HUES6 (cell line): ENCODE measurements at regions not wholly inside any gene's neighbourhood (a gene's known extent, or its start where the extent isn't known, plus 50 kb on each side); places are given as distances from the start of the nearest gene placed in this dataset.

Experiments
- H3K27ac ChIP-seq: 2 replicates; pipeline ENCODE4 v1.7.0; 2013; ENCODE audit warnings: low read depth, mild to moderate bottlenecking, low read length, inconsistent platforms
- H3K27me3 ChIP-seq: 2 replicates; pipeline ENCODE4 v1.6.1; 2013; ENCODE audit warnings: low read length; ENCODE audit not compliant: control insufficient read depth, insufficient read depth
- H3K36me3 ChIP-seq: 2 replicates; pipeline ENCODE4 v1.6.1; 2013; ENCODE audit warnings: low read length; ENCODE audit not compliant: control insufficient read depth, insufficient read depth
- H3K4me1 ChIP-seq: 2 replicates; pipeline ENCODE4 v1.6.1; 2013; ENCODE audit warnings: low read length; ENCODE audit not compliant: control insufficient read depth, insufficient read depth
- H3K4me3 ChIP-seq: 2 replicates; pipeline ENCODE4 v1.5.1; 2013; ENCODE audit warnings: low read depth, low read length
- H3K9ac ChIP-seq: one replicate; pipeline ENCODE4 v1.6.1; 2013; ENCODE audit warnings: mild to moderate bottlenecking, low read length
- H3K9me3 ChIP-seq: 2 replicates; pipeline ENCODE4 v1.6.1; 2013; ENCODE audit warnings: low read depth, low read length; ENCODE audit not compliant: control insufficient read depth, insufficient read depth

DNA sequence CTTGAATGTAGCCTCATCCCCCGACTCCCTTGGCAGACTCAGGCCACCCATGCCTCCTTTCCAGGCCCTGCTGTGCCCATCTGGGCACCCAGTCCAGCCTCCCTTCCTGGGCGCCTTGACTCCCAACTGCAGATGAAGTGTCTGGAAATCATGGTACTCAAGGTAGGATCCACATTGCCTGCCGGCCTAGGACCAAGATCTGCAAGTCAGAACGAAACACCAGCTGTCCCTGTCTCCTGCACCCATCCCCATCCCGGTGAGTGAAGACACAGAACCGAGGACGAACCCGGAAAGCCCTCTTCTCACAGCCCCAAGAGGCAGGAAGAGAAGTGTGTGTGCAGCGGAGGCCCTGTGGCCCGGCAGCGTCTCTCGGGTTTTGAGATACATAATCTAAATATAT is 205.1 kb downstream of the EMX2 start:
- Histone ChIP-seq H3K36me3 (no peaks in the 10 kb centered on the region), H3K27ac (no peak overlapping the region), H3K4me1 (no peaks in the 10 kb centered on the region), H3K27me3 (no peaks in the 10 kb centered on the region; the same call in 1 of the 2 replicates), H3K9me3 (no peaks in the 10 kb centered on the region), H3K4me3 (no peak overlapping the region), H3K9ac (no peak overlapping the region)

DNA sequence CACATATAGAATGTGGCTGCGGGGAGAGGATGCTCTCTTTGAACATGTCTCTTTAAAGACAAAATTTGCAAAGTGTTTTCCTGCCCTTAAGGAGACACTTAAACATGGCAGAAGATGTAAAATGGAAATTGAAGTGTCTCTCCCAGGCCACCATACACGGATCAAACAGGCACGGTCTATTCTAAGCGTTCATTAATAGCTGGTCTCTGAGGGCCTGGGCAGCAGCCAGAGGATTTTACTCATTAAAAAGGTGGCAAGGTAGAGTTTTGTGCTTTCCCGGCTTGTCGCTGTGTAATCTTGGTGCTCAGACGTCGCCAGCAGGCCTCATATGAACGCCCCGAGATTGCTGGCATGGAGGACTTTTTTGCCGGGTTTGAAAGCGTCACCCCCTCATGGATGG is 205.5 kb downstream of the EMX2 start:
- no peaks in the 10 kb centered on the region for H3K36me3 ChIP-seq
- no peak overlapping the region for H3K4me3 ChIP-seq
- H3K9ac ChIP-seq: no peak overlapping the region
- H3K27me3 ChIP-seq: no peaks in the 10 kb centered on the region; the same call in 1 of the 2 replicates
- H3K27ac ChIP-seq: no peak overlapping the region
- H3K9me3 ChIP-seq: no peaks in the 10 kb centered on the region
- no peaks in the 10 kb centered on the region for H3K4me1 ChIP-seq

DNA sequence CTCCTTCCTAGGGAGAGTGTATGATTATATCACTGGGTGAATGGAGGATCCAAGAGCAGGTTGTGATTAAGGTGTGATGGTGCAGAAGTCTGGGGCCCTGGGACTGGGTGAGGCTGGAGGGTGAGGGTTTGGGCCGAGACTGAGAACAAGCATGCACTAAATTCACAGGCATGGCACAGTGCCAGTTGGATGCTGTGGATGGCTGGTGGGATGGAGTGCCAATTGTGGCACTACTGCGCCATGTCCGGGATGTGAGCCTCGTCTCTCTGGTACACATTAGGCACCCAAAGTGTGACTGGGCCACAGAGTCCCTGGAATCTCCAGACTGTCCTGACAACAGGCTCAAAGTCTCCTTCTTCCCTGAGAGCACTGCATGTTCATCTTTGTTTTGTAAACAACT is 208.1 kb downstream of the EMX2 start:
- Histone ChIP-seq H3K36me3 (no peaks in the 10 kb centered on the region), H3K9me3 (no peaks in the 10 kb centered on the region), H3K9ac (no peak overlapping the region), H3K4me3 (no peak overlapping the region), H3K4me1 (peaks cover 3% of the 10 kb centered on the region; the same call in 1 of the 2 replicates), H3K27me3 (no peaks in the 10 kb centered on the region; the same call in 1 of the 2 replicates), H3K27ac (no peak overlapping the region)

DNA sequence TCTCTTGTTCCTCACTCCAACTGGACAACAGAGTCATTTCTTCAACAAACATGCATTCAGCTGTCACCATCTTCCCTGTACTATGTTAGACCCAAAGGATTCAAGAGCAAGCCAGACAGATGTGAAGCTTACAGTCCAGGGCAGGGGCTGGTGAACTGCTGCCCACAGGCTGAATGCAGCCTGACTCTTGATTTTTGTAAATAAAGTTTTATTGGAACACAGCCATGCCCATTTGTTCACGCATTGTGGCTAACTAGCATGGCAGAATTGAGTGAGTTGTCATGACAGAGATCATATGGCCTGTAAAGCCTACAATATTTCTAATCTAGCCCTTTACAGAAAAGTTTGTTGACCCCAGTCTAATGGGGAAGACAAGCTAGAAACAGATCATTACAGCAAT is 208.7 kb downstream of the EMX2 start:
- Histone ChIP-seq H3K9ac (no peak overlapping the region), H3K4me3 (no peak overlapping the region), H3K27ac (no peak overlapping the region), H3K27me3 (no peaks in the 10 kb centered on the region), H3K36me3 (no peaks in the 10 kb centered on the region), H3K4me1 (peaks cover 3% of the 10 kb centered on the region; the same call in 1 of the 2 replicates), H3K9me3 (no peaks in the 10 kb centered on the region)

DNA sequence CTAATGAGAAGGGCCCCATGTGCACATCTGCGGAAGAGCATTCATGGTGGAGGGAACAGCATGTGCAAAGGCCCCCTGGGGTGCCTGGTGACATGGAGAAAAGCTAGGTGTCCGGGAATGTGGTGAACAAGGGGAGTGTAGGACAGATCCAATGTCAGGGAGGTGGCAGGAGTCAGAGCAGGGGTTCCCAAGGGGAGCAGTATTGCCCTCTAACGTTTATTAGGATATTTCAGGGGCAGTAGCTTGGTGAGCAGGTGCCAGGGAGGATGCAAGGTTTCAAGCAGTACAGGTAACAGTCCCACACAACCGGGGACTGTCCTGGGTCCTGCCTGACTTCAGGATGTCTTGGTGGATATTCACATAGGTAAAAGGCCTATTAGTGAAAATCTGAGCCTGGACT is 209.6 kb downstream of the EMX2 start:
- Histone ChIP-seq H3K9ac (no peak overlapping the region), H3K4me3 (no peak overlapping the region), H3K36me3 (no peaks in the 10 kb centered on the region), H3K27ac (no peak overlapping the region), H3K27me3 (no peaks in the 10 kb centered on the region), H3K9me3 (no peaks in the 10 kb centered on the region), H3K4me1 (peaks cover 3% of the 10 kb centered on the region; the same call in 1 of the 2 replicates)

DNA sequence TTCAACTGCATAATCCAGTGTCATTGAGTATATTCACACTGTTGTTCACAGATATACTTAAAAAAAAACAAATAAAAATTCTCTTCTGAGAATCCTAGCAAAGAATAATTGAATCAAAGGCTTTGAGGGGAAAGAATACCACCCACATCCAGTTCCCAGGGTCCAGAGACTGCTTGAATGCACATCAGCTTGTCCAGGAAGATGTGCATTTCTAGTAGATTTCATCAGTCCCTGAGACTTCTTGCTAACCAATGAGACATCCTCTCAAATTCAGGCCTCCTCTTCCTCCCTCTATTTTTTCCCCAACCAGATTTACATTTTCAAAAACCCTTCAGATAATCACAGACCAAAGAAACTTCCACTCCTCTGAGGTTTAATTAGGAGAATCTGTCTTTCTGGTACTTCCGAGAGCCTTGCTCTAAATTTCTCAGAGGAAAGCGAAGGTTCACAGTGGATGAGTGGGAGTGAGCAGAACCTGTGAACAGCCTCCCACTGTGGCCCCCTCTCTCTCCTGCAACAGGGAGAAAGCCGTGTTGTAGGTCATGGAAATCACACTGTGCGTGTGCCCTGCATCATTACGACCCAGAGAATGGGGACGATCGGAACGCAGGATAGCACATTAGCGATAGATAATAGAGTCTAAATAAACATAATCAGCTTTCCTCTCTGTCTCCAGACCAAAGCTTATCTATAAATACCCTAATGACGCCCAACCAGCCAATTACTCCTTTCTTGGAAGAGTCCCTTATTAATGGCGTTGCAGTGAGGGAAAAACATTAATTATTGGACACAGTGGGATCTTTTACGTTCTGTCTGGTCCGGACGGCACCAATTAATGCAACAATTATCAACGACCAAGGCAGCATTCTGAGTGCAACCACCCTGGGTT is 212.5 kb downstream of the EMX2 start:
- Histone ChIP-seq H3K4me3 (no peak overlapping the region), H3K9ac (no peak overlapping the region)

DNA sequence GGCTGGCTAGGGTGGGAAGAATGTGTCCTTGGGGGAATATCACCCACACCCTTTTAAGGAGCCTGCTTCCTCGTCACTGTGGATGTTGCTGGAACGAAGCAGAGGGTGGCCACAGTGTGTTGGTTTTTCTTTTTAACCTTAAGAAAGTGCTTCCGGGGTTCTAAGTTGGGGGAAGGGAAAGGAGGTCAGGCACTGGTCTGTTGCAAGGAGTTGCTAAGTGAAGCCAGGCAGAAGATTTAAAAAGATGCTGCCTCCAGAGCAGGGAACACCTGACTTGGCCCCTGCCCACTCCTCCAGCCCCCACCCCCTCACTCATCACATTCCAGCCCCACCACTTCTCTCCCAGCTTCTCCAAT is 213.1 kb downstream of the EMX2 start:
- Histone ChIP-seq H3K4me3 (no peak overlapping the region), H3K27ac (no peak overlapping the region), H3K27me3 (no peaks in the 10 kb centered on the region), H3K36me3 (no peaks in the 10 kb centered on the region), H3K4me1 (peaks cover 3% of the 10 kb centered on the region; the same call in 1 of the 2 replicates), H3K9me3 (no peaks in the 10 kb centered on the region), H3K9ac (no peak overlapping the region)

More for the DNA sequence above, 212.5 kb downstream of the EMX2 start:
- peaks cover 3% of the 10 kb centered on the region; the same call in 1 of the 2 replicates for H3K4me1 ChIP-seq
- H3K27ac ChIP-seq: no peak overlapping the region
- H3K27me3 ChIP-seq: no peaks in the 10 kb centered on the region
- H3K9me3 ChIP-seq: no peaks in the 10 kb centered on the region
- H3K36me3 ChIP-seq: no peaks in the 10 kb centered on the region

DNA sequence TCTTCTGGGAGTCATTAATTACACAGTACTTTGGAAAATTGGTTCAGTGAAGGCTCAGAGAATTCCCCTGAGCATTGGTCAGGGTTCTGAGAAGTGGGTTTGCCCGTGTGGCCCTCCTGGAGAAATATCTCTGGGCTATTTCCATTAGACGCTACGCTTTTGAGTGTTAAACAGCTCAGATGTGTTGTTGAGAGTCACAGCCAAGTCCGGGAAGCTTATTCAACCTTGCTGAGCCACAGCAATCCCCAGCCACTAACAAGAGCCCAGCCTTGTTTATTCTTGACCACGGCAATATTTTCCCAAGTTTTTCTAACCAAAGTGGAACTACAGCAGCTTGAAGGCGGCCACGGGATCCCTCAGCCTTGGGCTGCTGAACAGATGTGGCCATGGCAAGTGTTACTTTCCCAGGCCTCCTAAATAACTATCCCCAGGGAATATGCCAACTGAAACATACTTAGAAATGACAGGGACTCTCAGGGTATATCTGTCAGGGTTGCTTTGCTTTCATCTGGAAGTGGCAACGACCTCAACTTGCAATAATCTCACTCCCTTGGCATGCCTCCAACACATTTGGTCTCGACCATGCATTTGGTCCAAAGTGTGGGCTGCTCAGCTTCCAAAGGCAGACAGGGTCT is 214.7 kb downstream of the EMX2 start:
- no peak overlapping the region for H3K9ac ChIP-seq
- H3K4me1 ChIP-seq: peaks cover 3% of the 10 kb centered on the region; the same call in 1 of the 2 replicates
- no peak overlapping the region for H3K27ac ChIP-seq
- no peak overlapping the region for H3K4me3 ChIP-seq
- H3K27me3 ChIP-seq: no peaks in the 10 kb centered on the region
- H3K36me3 ChIP-seq: no peaks in the 10 kb centered on the region
- no peaks in the 10 kb centered on the region for H3K9me3 ChIP-seq

DNA sequence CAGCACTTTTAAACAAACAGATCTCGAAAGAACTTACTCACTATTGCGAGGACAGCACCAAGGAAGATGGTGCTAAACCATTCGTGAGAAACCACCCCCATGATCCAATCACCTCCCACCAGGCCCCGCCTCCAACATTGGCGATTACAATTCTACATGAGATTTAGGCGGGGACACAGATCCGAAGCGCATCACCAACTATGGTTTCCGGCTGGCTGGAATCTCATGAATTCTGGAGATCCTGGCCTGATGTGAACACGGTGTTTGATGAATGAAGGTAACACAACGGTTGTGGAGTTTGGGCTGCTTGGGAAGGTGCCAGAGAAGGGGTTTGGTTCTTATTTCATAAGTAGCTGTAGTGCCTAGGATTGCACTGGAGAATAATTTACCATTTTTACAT is 216.7 kb downstream of the EMX2 start:
- Histone ChIP-seq H3K4me1 (peaks cover 3% of the 10 kb centered on the region; the same call in 1 of the 2 replicates), H3K9me3 (no peaks in the 10 kb centered on the region), H3K36me3 (no peaks in the 10 kb centered on the region), H3K27me3 (no peaks in the 10 kb centered on the region; the same call in 1 of the 2 replicates), H3K4me3 (no peak overlapping the region), H3K9ac (no peak overlapping the region), H3K27ac (no peak overlapping the region)

DNA sequence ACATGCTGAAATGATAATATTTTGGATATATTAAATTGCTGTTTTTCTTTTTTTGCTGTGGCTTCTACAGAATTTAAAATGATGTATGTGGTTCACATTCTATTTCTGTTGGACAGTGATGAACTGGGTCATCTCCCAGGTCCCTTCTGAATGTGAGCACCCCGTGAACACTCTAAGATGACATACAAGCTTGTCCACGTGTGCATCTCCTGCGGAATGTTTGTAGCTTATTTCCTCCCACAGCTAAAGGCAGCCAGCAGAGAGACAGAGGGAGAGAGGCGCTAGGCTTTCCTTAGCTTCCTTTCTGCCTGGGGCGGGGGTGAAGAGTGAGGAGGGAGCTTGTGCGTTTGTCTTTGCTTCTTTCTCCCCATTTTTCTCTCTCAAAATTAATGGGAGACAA is 219.1 kb downstream of the EMX2 start:
- no peaks in the 10 kb centered on the region for H3K4me1 ChIP-seq
- no peak overlapping the region for H3K9ac ChIP-seq
- H3K27ac ChIP-seq: no peak overlapping the region
- no peaks in the 10 kb centered on the region; the same call in 1 of the 2 replicates for H3K27me3 ChIP-seq
- no peaks in the 10 kb centered on the region for H3K36me3 ChIP-seq
- H3K4me3 ChIP-seq: no peak overlapping the region
- H3K9me3 ChIP-seq: no peaks in the 10 kb centered on the region

DNA sequence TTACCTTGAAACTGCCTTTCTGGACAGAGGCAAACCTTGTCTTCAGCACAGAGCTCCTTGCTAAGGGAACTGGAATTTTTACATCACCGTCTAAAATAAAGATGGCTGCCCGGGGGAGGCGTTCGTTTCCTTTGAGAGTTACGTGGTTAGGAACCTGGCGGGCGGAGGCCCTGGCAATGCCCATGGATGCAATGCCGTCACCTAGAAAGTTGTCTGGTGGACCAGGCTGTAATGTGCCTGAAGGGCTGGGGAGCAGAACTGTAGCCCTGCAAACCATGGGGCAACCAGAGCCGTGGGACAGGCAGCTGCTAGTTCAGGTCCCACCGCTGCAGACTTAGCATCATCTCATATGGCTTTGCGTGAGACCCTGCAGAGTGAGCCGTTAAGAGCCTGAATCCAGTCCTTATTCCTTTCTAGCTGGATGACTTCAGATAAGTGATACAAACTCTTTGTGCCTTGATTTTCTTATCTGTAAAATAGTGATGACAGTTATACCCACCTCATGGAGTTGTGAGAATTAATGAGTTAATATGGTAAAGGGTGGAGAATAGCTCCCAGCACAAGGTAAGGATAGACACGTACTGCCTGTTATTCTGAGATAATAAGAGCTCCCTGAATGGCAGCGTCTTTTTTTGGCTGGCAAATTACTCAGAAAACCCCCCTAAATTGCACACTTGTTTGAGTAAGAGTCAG is 219.7 kb downstream of the EMX2 start:
- no peaks in the 10 kb centered on the region; the same call in 1 of the 2 replicates for H3K27me3 ChIP-seq
- no peaks in the 10 kb centered on the region for H3K4me1 ChIP-seq
- no peak overlapping the region for H3K9ac ChIP-seq
- no peak overlapping the region for H3K4me3 ChIP-seq
- H3K36me3 ChIP-seq: no peaks in the 10 kb centered on the region
- H3K9me3 ChIP-seq: no peaks in the 10 kb centered on the region
- H3K27ac ChIP-seq: no peak overlapping the region
